GM12878 (cell line): ENCODE measurements at regions not wholly inside any gene's neighbourhood (a gene's known extent, or its start where the extent isn't known, plus 50 kb on each side); places are given as distances from the start of the nearest gene placed in this dataset.

ENCODE experiments used
- CTCF ChIP-seq, 3 experiments: IDR thresholded peaks in 2 of 3; conservative IDR thresholded peaks in 1 of 3; 2 replicates each; pipeline ENCODE4 v1.5.1; 2011; ENCODE audit warnings: low read depth in 3 of 3, low read length in 3 of 3, mild to moderate bottlenecking in 3 of 3, control low read depth in 2 of 3, moderate library complexity in 2 of 3, inconsistent platforms in 1 of 3, mixed read lengths in 1 of 3; ENCODE audit not compliant: control insufficient read depth in 2 of 3, insufficient read depth in 1 of 3; ENCODE audit errors: extremely low read depth in 1 of 3
- ELK1 ChIP-seq: IDR thresholded peaks from 2 replicates; pipeline ENCODE4 v1.6.1; 2012; ENCODE audit warnings: low read depth, low read length, improper control_type of control experiment
- GABPA ChIP-seq: IDR thresholded peaks from 2 replicates; pipeline ENCODE4 v1.6.1; 2014; ENCODE audit warnings: antibody characterized with exemption, low read depth, mild to moderate bottlenecking, inconsistent platforms
- NR2C2 ChIP-seq: IDR thresholded peaks from 2 replicates; pipeline ENCODE4 v1.6.1; 2011; ENCODE audit warnings: borderline replicate concordance, low read depth; ENCODE audit not compliant: control insufficient read depth, insufficient read length
- PBX3 ChIP-seq: IDR thresholded peaks from 2 replicates; pipeline ENCODE4 v1.6.1; 2011; ENCODE audit warnings: mild to moderate bottlenecking, low read depth, low read length, moderate library complexity; ENCODE audit not compliant: insufficient replicate concordance
- POLR2A ChIP-seq: IDR thresholded peaks from 2 replicates; pipeline ENCODE4 v1.6.1; 2011; ENCODE audit warnings: low read depth, mild to moderate bottlenecking, low read length
- SIX5 ChIP-seq: IDR thresholded peaks from 2 replicates; pipeline ENCODE4 v1.6.1; 2011; ENCODE audit warnings: mild to moderate bottlenecking, low read depth, low read length, moderate library complexity; ENCODE audit not compliant: severe bottlenecking
- SRF ChIP-seq, 2 experiments: IDR thresholded peaks; 2 replicates each; pipeline ENCODE4 v1.6.1; 2011; ENCODE audit warnings: low read depth in 2 of 2, low read length in 2 of 2, mild to moderate bottlenecking in 1 of 2, moderate library complexity in 1 of 2

- TF ChIP-seq CTCF (IDR thresholded peaks at IDR 0.05 in 2 of 3, conservative IDR thresholded peaks at IDR 0.05 in 1 of 3; ENCODE audit: control insufficient read depth in 2 of 3, extremely low read depth in 1 of 3, insufficient read depth in 1 of 3, low read depth in 3 of 3, low read length in 3 of 3) = no peak
- TF ChIP-seq POLR2A = no peak
- no peak for TF ChIP-seq ELK1
- no peak for TF ChIP-seq SRF (IDR thresholded peaks at IDR 0.05; ENCODE audit: low read depth in 2 of 2, low read length in 2 of 2)
- no peak for TF ChIP-seq GABPA
- TF ChIP-seq PBX3 = no peak
- no peak for TF ChIP-seq NR2C2
- no peak for TF ChIP-seq SIX5
Measured at GRCh38 chr19:31178833-31179470, 170.3 kb downstream of the TSHZ3 start.
